ENCODE measurements at regions not wholly inside any gene's neighbourhood (a gene's known extent, or its start where the extent isn't known, plus 50 kb on each side); places are given as distances from the start of the nearest gene placed in this dataset.

- DNase-seq, result no peak
- Mint-ChIP-seq H3K36me3 (ENCODE audit: low read depth) (no peaks in the 10 kb centered on the region), H3K4me3 (no peak overlapping the region), H3K4me1 (no peaks in the 10 kb centered on the region), H3K27me3 (no peaks in the 10 kb centered on the region), H3K27ac (no peak overlapping the region), H3K9me3 (no peaks in the 10 kb centered on the region)
- CTCF ChIA-PET, result no interaction called here
- POLR2A ChIA-PET, result no interaction called here
- ATAC-seq (ENCODE audit: low read depth), result no peak
- intact Hi-C loops (cut with micrococcal nuclease), result no loop called here
- TF ChIP-seq CTCF (IDR thresholded peaks at IDR 0.05), result no peak
Observed at GRCh38 chr10:121087129-121087528, 236.0 kb downstream of the WDR11 start.

- Mint-ChIP-seq H3K27ac (no peak overlapping the region), H3K9me3 (no peaks in the 10 kb centered on the region), H3K4me3 (no peak overlapping the region), H3K27me3 (no peaks in the 10 kb centered on the region), H3K4me1 (no peaks in the 10 kb centered on the region), H3K36me3 (ENCODE audit: low read depth) (no peaks in the 10 kb centered on the region)
- ATAC-seq (ENCODE audit: low read depth) (no peak), DNase-seq (no peak)
- no peak for TF ChIP-seq CTCF (IDR thresholded peaks at IDR 0.05)
- ChIA-PET CTCF (no interaction called here), POLR2A (no interaction called here)
- intact Hi-C loops (cut with micrococcal nuclease), result no loop called here
Observed at GRCh38 chr10:121087688-121088087, 236.5 kb downstream of the WDR11 start.

- no peaks in the 10 kb centered on the region for H3K27me3 Mint-ChIP-seq
- H3K4me1 Mint-ChIP-seq, result no peaks in the 10 kb centered on the region
- POLR2A ChIA-PET, result no interaction called here
- no peaks in the 10 kb centered on the region for H3K9me3 Mint-ChIP-seq
- no peak for TF ChIP-seq CTCF (IDR thresholded peaks at IDR 0.05)
- intact Hi-C loops (cut with micrococcal nuclease), result no loop called here
- H3K4me3 Mint-ChIP-seq, result no peak overlapping the region
- CTCF ChIA-PET, result no interaction called here
- no peak for ATAC-seq (ENCODE audit: low read depth)
- no peak overlapping the region for H3K27ac Mint-ChIP-seq
- no peak for DNase-seq
- no peaks in the 10 kb centered on the region for H3K36me3 Mint-ChIP-seq (ENCODE audit: low read depth)
Observed at GRCh38 chr10:121088524-121088923, 237.4 kb downstream of the WDR11 start.

- ATAC-seq (ENCODE audit: low read depth), result no peak
- H3K36me3 Mint-ChIP-seq (ENCODE audit: low read depth), result no peaks in the 10 kb centered on the region
- no peaks in the 10 kb centered on the region for H3K4me1 Mint-ChIP-seq
- ChIA-PET POLR2A (no interaction called here), CTCF (no interaction called here)
- H3K4me3 Mint-ChIP-seq, result no peak overlapping the region
- no peaks in the 10 kb centered on the region for H3K27me3 Mint-ChIP-seq
- no peaks in the 10 kb centered on the region for H3K9me3 Mint-ChIP-seq
- no peak overlapping the region for H3K27ac Mint-ChIP-seq
- intact Hi-C loops (cut with micrococcal nuclease), result no loop called here
- DNase-seq, result no peak
- TF ChIP-seq CTCF (IDR thresholded peaks at IDR 0.05), result no peak
Observed at GRCh38 chr10:121089434-121089833, 238.3 kb downstream of the WDR11 start.

GRCh38 chr10:121091961-121092719 is 241.0 kb downstream of the WDR11 start:
- H3K36me3 Mint-ChIP-seq (ENCODE audit: low read depth), result no peaks in the 10 kb centered on the region

More at GRCh38 chr10:121091961-121092719, 241.0 kb downstream of the WDR11 start:
- POLR2A ChIA-PET, result no interaction called here
- no peaks in the 10 kb centered on the region for H3K4me1 Mint-ChIP-seq
- ATAC-seq (ENCODE audit: low read depth) (no peak), DNase-seq (no peak)
- H3K4me3 Mint-ChIP-seq, result no peak overlapping the region
- peaks cover 2% of the 10 kb centered on the region for H3K27me3 Mint-ChIP-seq
- no peaks in the 10 kb centered on the region for H3K9me3 Mint-ChIP-seq
- no peak overlapping the region for H3K27ac Mint-ChIP-seq
- intact Hi-C loops (cut with micrococcal nuclease), result no loop called here
- TF ChIP-seq CTCF (IDR thresholded peaks at IDR 0.05), result no peak
- CTCF ChIA-PET, result no interaction called here
